Activated CD4-positive, alpha-beta T cell treated with anti-CD3 and anti-CD28 coated beads for 24 hours (primary cell): ENCODE measurements at regions not wholly inside any gene's neighbourhood (a gene's known extent, or its start where the extent isn't known, plus 50 kb on each side); places are given as distances from the start of the nearest gene placed in this dataset.

Experiments
- DNase-seq, 2 donors: peaks; one replicate each; pipeline ENCODE4 v3.0.0-alpha.2; 2020; ENCODE audit warnings: low read depth in 2 of 2

- no peak for DNase-seq
Measured at GRCh38 chr2:11101430-11101829, 53.8 kb upstream of the SLC66A3 start.

GRCh38 chr2:11102466-11102865, 52.8 kb upstream of the SLC66A3 start:
- DNase-seq: no peak

GRCh38 chr2:11102956-11103860, 52.1 kb upstream of the SLC66A3 start:
- no peak for DNase-seq

GRCh38 chr2:11103984-11104793, 51.1 kb upstream of the SLC66A3 start:
- DNase-seq: peak in 1 of 2 donors; percentile 16

GRCh38 chr2:11104794-11105660, 50.2 kb upstream of the SLC66A3 start:
- DNase-seq: no peak
